H9 (cell line): ENCODE measurements at regions not wholly inside any gene's neighbourhood (a gene's known extent, or its start where the extent isn't known, plus 50 kb on each side); places are given as distances from the start of the nearest gene placed in this dataset.
A peak's percentile ranks its signal among the peaks of the same experiment; 100 is the strongest.

Experiments
- DNase-seq: peaks from one replicate; pipeline ENCODE4 v3.0.0-alpha.2; 2017
- H2AFZ ChIP-seq: one replicate; pipeline ENCODE4 v1.6.1; 2013; ENCODE audit warnings: mild to moderate bottlenecking, low read length, control low read depth, moderate library complexity
- H2AK5ac ChIP-seq: 2 replicates; pipeline ENCODE4 v1.6.1; 2013; ENCODE audit warnings: low read length, control low read depth, mixed read lengths; ENCODE audit not compliant: insufficient read length
- H2BK120ac ChIP-seq: one replicate; pipeline ENCODE4 v1.6.1; 2013; ENCODE audit warnings: low read depth, mild to moderate bottlenecking, low read length, control low read depth, inconsistent platforms; ENCODE audit not compliant: poor library complexity, severe bottlenecking
- H2BK12ac ChIP-seq: 2 replicates; pipeline ENCODE4 v1.6.1; 2013; ENCODE audit warnings: low read length, control low read depth, mixed read lengths, low read depth; ENCODE audit not compliant: insufficient read length
- H2BK15ac ChIP-seq: 2 replicates; pipeline ENCODE4 v1.6.1; 2013; ENCODE audit warnings: low read depth, low read length, control low read depth
- H2BK20ac ChIP-seq: one replicate; pipeline ENCODE4 v1.6.1; 2013; ENCODE audit warnings: low read depth, mild to moderate bottlenecking, low read length, control low read depth, inconsistent platforms; ENCODE audit not compliant: poor library complexity, severe bottlenecking
- H2BK5ac ChIP-seq: 2 replicates; pipeline ENCODE4 v1.6.1; 2013; ENCODE audit warnings: low read length, control low read depth, mixed read lengths; ENCODE audit not compliant: insufficient read length
- H3K14ac ChIP-seq: 2 replicates; pipeline ENCODE4 v1.6.1; 2013; ENCODE audit warnings: low read length, control low read depth; ENCODE audit not compliant: insufficient read depth
- H3K18ac ChIP-seq: 2 replicates; pipeline ENCODE4 v1.6.1; 2013; ENCODE audit warnings: low read depth, mild to moderate bottlenecking, mixed read lengths, low read length, control low read depth; ENCODE audit not compliant: insufficient read length
- H3K23ac ChIP-seq: 2 replicates; pipeline ENCODE4 v1.6.1; 2013; ENCODE audit warnings: low read length, control low read depth, mixed read lengths, low read depth; ENCODE audit not compliant: insufficient read length
- H3K23me2 ChIP-seq: 2 replicates; pipeline ENCODE4 v1.6.1; 2013; ENCODE audit warnings: low read depth, mild to moderate bottlenecking, mixed read lengths, low read length, control low read depth; ENCODE audit not compliant: insufficient read length, poor library complexity, severe bottlenecking
- H3K27ac ChIP-seq: 2 replicates; pipeline ENCODE4 v1.5.1; 2013; ENCODE audit warnings: low read length, control low read depth, mixed read lengths, low read depth; ENCODE audit not compliant: insufficient read length
- H3K27me3 ChIP-seq: 2 replicates; pipeline ENCODE4 v1.6.1; 2013; ENCODE audit warnings: low read length, control low read depth, inconsistent platforms; ENCODE audit not compliant: insufficient read depth
- H3K4ac ChIP-seq: 2 replicates; pipeline ENCODE4 v1.6.1; 2013; ENCODE audit warnings: low read depth, mild to moderate bottlenecking, control low read depth, inconsistent platforms, low read length, moderate library complexity
- H3K4me1 ChIP-seq: 2 replicates; pipeline ENCODE4 v1.6.1; 2013; ENCODE audit warnings: low read length, control low read depth, inconsistent platforms; ENCODE audit not compliant: insufficient read depth
- H3K4me2 ChIP-seq: 2 replicates; pipeline ENCODE4 v1.6.1; 2013; ENCODE audit warnings: low read length, control low read depth, mixed read lengths; ENCODE audit not compliant: insufficient read length, insufficient read depth
- H3K56ac ChIP-seq: 2 replicates; pipeline ENCODE4 v1.6.1; 2013; ENCODE audit warnings: low read depth, mild to moderate bottlenecking, mixed read lengths, low read length, control low read depth; ENCODE audit not compliant: insufficient read length
- H3K79me1 ChIP-seq: 2 replicates; pipeline ENCODE4 v1.6.1; 2013; ENCODE audit warnings: low read depth, mild to moderate bottlenecking, moderate library complexity, low read length, control low read depth, inconsistent platforms; ENCODE audit not compliant: insufficient read depth, poor library complexity, severe bottlenecking
- H3K79me2 ChIP-seq: 2 replicates; pipeline ENCODE4 v1.6.1; 2013; ENCODE audit warnings: low read length, control low read depth, inconsistent platforms; ENCODE audit not compliant: insufficient read depth
- H3K9ac ChIP-seq: 2 replicates; pipeline ENCODE4 v1.6.1; 2013; ENCODE audit warnings: low read length, control low read depth, mixed read lengths; ENCODE audit not compliant: insufficient read length; ENCODE audit errors: extremely low read depth
- H3K9me3 ChIP-seq: one replicate; pipeline ENCODE4 v1.6.1; 2013; ENCODE audit warnings: low read depth, low read length, inconsistent platforms; ENCODE audit not compliant: control insufficient read depth
- H3T11ph ChIP-seq: one replicate; pipeline ENCODE4 v1.6.1; 2013; ENCODE audit warnings: mild to moderate bottlenecking, low read length, control low read depth, inconsistent platforms
- H4K20me1 ChIP-seq: one replicate; pipeline ENCODE4 v1.6.1; 2013; ENCODE audit not compliant: control insufficient read depth, insufficient read length, insufficient read depth
- H4K5ac ChIP-seq: 2 replicates; pipeline ENCODE4 v1.6.1; 2013; ENCODE audit warnings: low read depth, mild to moderate bottlenecking, mixed read lengths, low read length, control low read depth; ENCODE audit not compliant: insufficient read length
- H4K8ac ChIP-seq: replicated peaks from 2 replicates; pipeline ENCODE4 v1.6.1; 2013; ENCODE audit warnings: low read length, control low read depth, mixed read lengths, low read depth; ENCODE audit not compliant: insufficient read length
- H4K91ac ChIP-seq: 2 replicates; pipeline ENCODE4 v1.6.1; 2013; ENCODE audit warnings: low read depth, mild to moderate bottlenecking, moderate library complexity, mixed read lengths, low read length, control low read depth; ENCODE audit not compliant: insufficient read length
- H3K27ac Mint-ChIP-seq, 3 experiments: 2 replicates in 2 of 3; 3 replicates in 1 of 3; pipeline ENCODE4 v1.8.0; 2020 to 2021; ENCODE audit warnings: mixed read lengths in 3 of 3, mild to moderate bottlenecking in 1 of 3, moderate library complexity in 1 of 3
- H3K27me3 Mint-ChIP-seq: 2 replicates; pipeline ENCODE4 v1.8.0; 2021; ENCODE audit warnings: low read depth, mild to moderate bottlenecking, moderate library complexity, mixed read lengths
- H3K36me3 Mint-ChIP-seq, 3 experiments: 2 replicates in 2 of 3; 3 replicates in 1 of 3; pipeline ENCODE4 v1.8.0; 2020 to 2021; ENCODE audit warnings: low read depth in 3 of 3, mixed read lengths in 3 of 3; ENCODE audit not compliant: insufficient read depth in 1 of 3
- H3K4me1 Mint-ChIP-seq, 2 experiments: 2 replicates each; pipeline ENCODE4 v1.8.0; 2020; ENCODE audit warnings: mixed read lengths in 2 of 2
- H3K4me3 Mint-ChIP-seq, 2 experiments: 2 replicates in 1 of 2; 3 replicates in 1 of 2; pipeline ENCODE4 v1.8.0; 2020 to 2021; ENCODE audit warnings: mild to moderate bottlenecking in 2 of 2, mixed read lengths in 2 of 2, moderate library complexity in 1 of 2
- H3K9me3 Mint-ChIP-seq, 2 experiments: 2 replicates in 1 of 2; 3 replicates in 1 of 2; pipeline ENCODE4 v1.8.0; 2020; ENCODE audit warnings: mild to moderate bottlenecking in 2 of 2, mixed read lengths in 2 of 2, moderate library complexity in 1 of 2
- CTCF ChIP-seq: fragments of 200-600 bp; sonication (generic); conservative IDR thresholded peaks from 3 replicates; pipeline ENCODE4 v1.8.0; 2021; ENCODE audit warnings: antibody characterized with exemption, mild to moderate bottlenecking
- WGBS: extraction: QIAGEN DNeasy Blood & Tissue Kit; methylation state at CpG from one replicate; pipeline ENCODE4 v1.1.7; 2013; ENCODE audit warnings: missing lambda C conversion rate, low lambda C conversion rate, mixed read lengths; ENCODE audit not compliant: insufficient read length; ENCODE audit errors: extremely low coverage; 5-methylcytosine and 5-hydroxymethylcytosine counted together

GRCh38 chr7:131688738-131689661 is 132.6 kb upstream of the PODXL start:
- Histone ChIP-seq H4K5ac (no peak overlapping the region), H3K27me3 (no peaks in the 10 kb centered on the region), H2AK5ac (no peak overlapping the region), H3K4me2 (no peak overlapping the region), H3K79me2 (no peaks in the 10 kb centered on the region), H4K8ac (no peak overlapping the region), H3K18ac (no peak overlapping the region), H3T11ph (no peak overlapping the region), H2AFZ (no peak overlapping the region), H3K9ac (no peak overlapping the region), H3K9me3 (no peaks in the 10 kb centered on the region), H3K14ac (no peak overlapping the region), H3K27ac (no peak overlapping the region), H2BK20ac (no peak overlapping the region), H3K4ac (no peak overlapping the region), H2BK12ac (no peak overlapping the region), H3K23me2 (peaks cover 3% of the 10 kb centered on the region), H2BK15ac (no peak overlapping the region), H3K23ac (no peak overlapping the region), H2BK5ac (no peak overlapping the region), H2BK120ac (no peak overlapping the region), H4K91ac (no peak overlapping the region), H3K4me1 (no peaks in the 10 kb centered on the region), H3K79me1 (no peaks in the 10 kb centered on the region), H3K56ac (no peak overlapping the region), H4K20me1 (peaks cover 2% of the 10 kb centered on the region)
- H3K4me3 Mint-ChIP-seq: no peak overlapping the region
- H3K27ac Mint-ChIP-seq: peak overlapping the region in 2 of 3 experiments; percentile 4 to 89; a peak in 4 of 7 replicates
- peak; percentile 89 for DNase-seq
- H3K9me3 Mint-ChIP-seq: no peaks in the 10 kb centered on the region; a peak in 1 of 5 replicates
- H3K27me3 Mint-ChIP-seq: peaks cover 33% of the 10 kb centered on the region
- H3K36me3 Mint-ChIP-seq: no peaks in the 10 kb centered on the region; a peak in 2 of 7 replicates
- no CpG with 5 or more reads among the region's 12 CpGs for WGBS
- TF ChIP-seq CTCF: peak; percentile 99
- H3K4me1 Mint-ChIP-seq: peaks cover 12 to 19% of the 10 kb centered on the region in 2 experiments
